Type B pancreatic cell (in vitro differentiated cells): ENCODE measurements at regions not wholly inside any gene's neighbourhood (a gene's known extent, or its start where the extent isn't known, plus 50 kb on each side); places are given as distances from the start of the nearest gene placed in this dataset.

Experiments
- DNase-seq: peaks from one replicate; pipeline ENCODE4 v3.0.0; 2021; ENCODE audit warnings: mixed read lengths; ENCODE audit not compliant: unreplicated experiment; ENCODE audit errors: extremely low spot score
- H3K27ac Mint-ChIP-seq: 2 replicates; pipeline ENCODE4 v1.8.0; 2021; ENCODE audit warnings: mild to moderate bottlenecking, mixed read lengths
- H3K27me3 Mint-ChIP-seq: 2 replicates; pipeline ENCODE4 v1.8.0; 2021; ENCODE audit warnings: mixed read lengths
- H3K36me3 Mint-ChIP-seq: 2 replicates; pipeline ENCODE4 v1.8.0; 2021; ENCODE audit warnings: mixed read lengths
- H3K4me1 Mint-ChIP-seq: one replicate; pipeline ENCODE4 v1.8.0; 2021; ENCODE audit warnings: mixed read lengths; ENCODE audit not compliant: unreplicated experiment
- H3K4me3 Mint-ChIP-seq: 2 replicates; pipeline ENCODE4 v1.8.0; 2021; ENCODE audit warnings: mild to moderate bottlenecking, mixed read lengths
- H3K9me3 Mint-ChIP-seq: 2 replicates; pipeline ENCODE4 v1.8.0; 2021; ENCODE audit warnings: mixed read lengths
- TF ChIP-seq, protein P1 (sequence below): fragments of 200-600 bp; sonication (generic); conservative IDR thresholded peaks from 2 replicates; pipeline ENCODE4 v1.5.0; 2021; ENCODE audit warnings: antibody characterized with exemption, mild to moderate bottlenecking

DNA sequence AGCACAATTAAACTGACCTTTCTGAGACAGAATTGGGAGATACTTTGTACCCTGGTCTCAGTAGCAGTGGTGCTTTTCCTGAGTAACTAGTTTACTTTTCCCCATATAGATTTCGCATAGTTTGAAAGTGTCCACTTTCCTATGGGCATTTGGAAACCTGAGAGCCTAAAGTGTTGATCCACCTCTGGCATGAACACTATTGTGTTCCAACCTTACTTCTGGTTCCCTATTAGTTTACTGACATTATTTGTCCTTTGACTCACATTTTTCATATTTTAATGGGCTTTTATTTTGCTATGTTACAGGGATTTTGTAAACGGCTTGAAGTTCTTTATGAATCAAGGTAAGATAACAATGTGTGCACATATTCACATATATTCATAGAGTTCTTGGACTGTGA is 103.7 kb downstream of the CBLL2 start:
- no peaks in the 10 kb centered on the region for H3K36me3 Mint-ChIP-seq
- no peaks in the 10 kb centered on the region for H3K4me1 Mint-ChIP-seq
- no peak for DNase-seq
- no peak overlapping the region for H3K27ac Mint-ChIP-seq
- H3K27me3 Mint-ChIP-seq, result no peaks in the 10 kb centered on the region
- TF ChIP-seq, protein P1, sequence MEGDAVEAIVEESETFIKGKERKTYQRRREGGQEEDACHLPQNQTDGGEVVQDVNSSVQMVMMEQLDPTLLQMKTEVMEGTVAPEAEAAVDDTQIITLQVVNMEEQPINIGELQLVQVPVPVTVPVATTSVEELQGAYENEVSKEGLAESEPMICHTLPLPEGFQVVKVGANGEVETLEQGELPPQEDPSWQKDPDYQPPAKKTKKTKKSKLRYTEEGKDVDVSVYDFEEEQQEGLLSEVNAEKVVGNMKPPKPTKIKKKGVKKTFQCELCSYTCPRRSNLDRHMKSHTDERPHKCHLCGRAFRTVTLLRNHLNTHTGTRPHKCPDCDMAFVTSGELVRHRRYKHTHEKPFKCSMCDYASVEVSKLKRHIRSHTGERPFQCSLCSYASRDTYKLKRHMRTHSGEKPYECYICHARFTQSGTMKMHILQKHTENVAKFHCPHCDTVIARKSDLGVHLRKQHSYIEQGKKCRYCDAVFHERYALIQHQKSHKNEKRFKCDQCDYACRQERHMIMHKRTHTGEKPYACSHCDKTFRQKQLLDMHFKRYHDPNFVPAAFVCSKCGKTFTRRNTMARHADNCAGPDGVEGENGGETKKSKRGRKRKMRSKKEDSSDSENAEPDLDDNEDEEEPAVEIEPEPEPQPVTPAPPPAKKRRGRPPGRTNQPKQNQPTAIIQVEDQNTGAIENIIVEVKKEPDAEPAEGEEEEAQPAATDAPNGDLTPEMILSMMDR, result no peak
- H3K9me3 Mint-ChIP-seq, result peaks cover 4% of the 10 kb centered on the region
- no peak overlapping the region for H3K4me3 Mint-ChIP-seq

DNA sequence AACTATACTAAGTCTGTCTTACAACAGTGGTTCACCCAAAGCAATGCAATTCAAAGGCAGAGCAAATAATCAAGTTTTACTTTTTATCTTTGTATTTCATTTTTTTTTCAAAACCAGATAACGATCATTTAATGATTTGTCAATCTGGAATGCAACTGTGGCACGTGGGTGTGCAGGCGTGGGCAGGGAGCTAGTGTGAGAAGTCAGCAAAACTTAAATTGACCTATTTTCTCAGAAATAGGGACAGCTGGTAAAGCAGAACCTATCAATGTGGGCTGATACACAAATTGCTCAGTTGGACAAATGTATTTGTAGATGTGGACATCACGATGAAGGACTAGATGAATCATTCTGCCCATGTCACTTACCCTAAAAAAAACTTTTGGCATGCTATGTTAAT is 105.6 kb downstream of the CBLL2 start:
- TF ChIP-seq, protein P1, result no peak
- peaks cover 4% of the 10 kb centered on the region for H3K9me3 Mint-ChIP-seq
- no peak for DNase-seq
- no peaks in the 10 kb centered on the region for H3K36me3 Mint-ChIP-seq
- no peak overlapping the region for H3K4me3 Mint-ChIP-seq
- no peak overlapping the region for H3K27ac Mint-ChIP-seq
- no peaks in the 10 kb centered on the region for H3K27me3 Mint-ChIP-seq
- no peaks in the 10 kb centered on the region for H3K4me1 Mint-ChIP-seq

DNA sequence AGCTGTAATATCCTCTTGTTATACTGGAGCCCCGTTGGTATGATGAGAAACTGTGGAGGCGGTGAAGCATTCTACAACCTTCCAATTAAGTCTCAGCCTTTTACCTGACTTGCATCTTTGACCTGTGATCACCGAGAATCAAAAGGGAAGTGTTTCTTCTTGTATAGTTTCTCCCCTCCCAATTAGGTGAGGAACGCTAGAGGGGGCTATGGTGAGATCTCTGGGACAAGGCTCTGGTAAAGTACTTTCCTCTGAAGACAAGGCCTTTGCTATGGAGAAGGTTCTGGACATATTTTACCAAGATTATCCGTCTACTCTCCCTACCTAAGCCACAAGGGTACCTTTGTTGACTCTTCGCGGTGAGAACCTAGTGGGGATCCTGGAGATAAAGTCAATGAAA is 111.3 kb downstream of the CBLL2 start:
- H3K4me3 Mint-ChIP-seq, result no peak overlapping the region
- no peaks in the 10 kb centered on the region for H3K27me3 Mint-ChIP-seq
- H3K9me3 Mint-ChIP-seq, result peaks cover 4% of the 10 kb centered on the region
- TF ChIP-seq, protein P1, result no peak
- H3K36me3 Mint-ChIP-seq, result no peaks in the 10 kb centered on the region
- H3K27ac Mint-ChIP-seq, result no peak overlapping the region
- DNase-seq, result no peak
- no peaks in the 10 kb centered on the region for H3K4me1 Mint-ChIP-seq

DNA sequence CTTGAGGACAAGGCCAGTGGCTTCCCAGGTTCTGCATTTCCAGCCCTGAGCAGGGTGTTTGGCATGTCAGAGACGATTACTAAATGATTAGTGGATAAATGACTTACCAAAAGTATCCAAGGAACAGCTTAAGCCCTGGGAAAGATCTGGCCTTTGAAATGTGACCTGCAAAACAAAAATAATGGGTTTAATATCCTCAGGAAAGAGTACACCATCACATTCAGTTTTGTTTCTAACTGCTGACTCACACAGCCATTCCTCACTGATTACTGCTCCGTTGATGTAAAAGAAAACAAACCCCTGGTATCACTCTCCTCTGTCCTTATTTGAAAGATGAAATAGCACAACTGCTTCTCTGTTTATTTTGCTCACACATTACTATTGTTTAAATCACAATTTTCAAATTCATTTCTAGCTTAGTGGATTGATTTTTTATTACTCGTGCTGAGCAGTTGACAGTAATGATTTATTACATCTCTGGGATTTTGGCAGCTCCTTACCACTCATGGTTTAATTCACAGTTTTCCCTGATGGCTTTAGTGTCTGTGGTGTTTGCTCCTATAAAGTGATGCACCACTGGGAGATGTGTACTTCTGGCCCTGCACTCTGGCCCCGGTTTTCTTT is 117.0 kb downstream of the CBLL2 start:
- Mint-ChIP-seq H3K36me3 (no peaks in the 10 kb centered on the region), H3K27ac (no peak overlapping the region), H3K9me3 (peaks cover 5% of the 10 kb centered on the region), H3K4me1 (peaks cover 12% of the 10 kb centered on the region), H3K4me3 (no peak overlapping the region), H3K27me3 (no peaks in the 10 kb centered on the region)
- TF ChIP-seq, protein P1, result no peak
- no peak for DNase-seq

DNA sequence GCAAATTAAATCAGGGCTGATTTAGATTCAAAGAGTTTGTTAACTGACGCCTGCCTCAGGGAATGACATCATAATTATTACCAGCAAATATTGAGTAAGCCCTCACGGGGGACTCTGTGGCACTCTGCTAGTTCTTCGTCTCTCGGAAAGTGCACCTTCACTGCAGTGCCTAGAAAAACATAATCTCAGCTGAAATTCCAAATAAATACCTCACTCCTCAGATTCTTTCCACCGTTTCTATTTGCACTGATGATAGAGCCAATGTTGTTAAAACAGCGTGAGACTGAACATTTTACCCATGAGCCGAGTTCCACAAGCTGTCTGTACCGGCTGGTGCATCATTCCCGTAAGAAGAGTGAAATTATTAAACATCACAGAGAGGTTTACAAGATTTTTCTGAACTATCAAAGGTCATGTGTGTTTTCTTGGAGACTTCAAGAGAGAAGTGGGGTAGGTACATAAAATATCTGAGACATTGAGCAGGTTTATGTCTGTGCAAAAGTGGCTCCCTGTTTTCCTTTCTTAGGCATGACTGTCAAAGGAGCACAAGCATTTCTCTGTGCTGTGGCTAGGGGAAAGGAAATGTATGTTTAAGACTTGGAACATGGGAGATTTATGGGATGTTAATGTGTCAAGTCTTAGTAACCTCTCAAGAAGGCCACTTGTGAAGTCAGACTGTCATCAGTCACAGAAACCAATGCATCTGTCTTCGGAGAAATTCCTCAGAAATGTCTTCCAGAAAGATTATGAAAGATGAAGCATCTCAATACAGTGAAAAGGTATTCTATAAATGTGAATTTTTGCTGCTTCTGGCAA is 119.6 kb downstream of the CBLL2 start:
- peak overlapping the region; percentile 23 for H3K4me3 Mint-ChIP-seq
- TF ChIP-seq, protein P1, result no peak
- DNase-seq, result no peak
- H3K4me1 Mint-ChIP-seq, result peaks cover 12% of the 10 kb centered on the region
- no peak overlapping the region for H3K27ac Mint-ChIP-seq
- peaks cover 5% of the 10 kb centered on the region for H3K9me3 Mint-ChIP-seq
- H3K36me3 Mint-ChIP-seq, result no peaks in the 10 kb centered on the region
- H3K27me3 Mint-ChIP-seq, result no peaks in the 10 kb centered on the region
